Stomach (tissue), 8 donors: ENCODE measurements at regions not wholly inside any gene's neighbourhood (a gene's known extent, or its start where the extent isn't known, plus 50 kb on each side); places are given as distances from the start of the nearest gene placed in this dataset.

Experiments used
- DNase-seq, 2 donors: peaks; one replicate each; pipeline versions ENCODE4 v3.0.0 to v3.0.0-alpha.2; 2013 to 2019
- H3K27ac ChIP-seq, 5 donors: fragments of 200-600 bp in 4 of 5; sonication (generic) in 4 of 5; one replicate each; pipeline ENCODE4 v1.5.1; 2013 to 2019; ENCODE audit warnings: mild to moderate bottlenecking in 1 of 5, moderate library complexity in 1 of 5
- H3K27me3 ChIP-seq, 3 donors: fragments of 200-600 bp; sonication (generic); one replicate each; pipeline ENCODE4 v1.5.1; 2017 to 2019; ENCODE audit warnings: mixed run types in 1 of 3
- H3K36me3 ChIP-seq, 4 donors: fragments of 200-600 bp; sonication (generic); 1 replicate in 3 of 4; 2 replicates in 1 of 4; pipeline ENCODE4 v1.5.1; 2016 to 2019
- H3K4me1 ChIP-seq, 4 donors: fragments of 200-600 bp; sonication (generic); one replicate each; pipeline ENCODE4 v1.5.1; 2016 to 2019
- H3K4me3 ChIP-seq, 4 donors: fragments of 200-600 bp; sonication (generic) in 3 of 4; one replicate each; pipeline ENCODE4 v1.5.1; 2016 to 2019; ENCODE audit warnings: mild to moderate bottlenecking in 1 of 4
- H3K9me3 ChIP-seq, 4 donors: fragments of 200-600 bp; sonication (generic); one replicate each; pipeline ENCODE4 v1.5.1; 2016 to 2019
- CTCF ChIP-seq, 7 experiments: fragments of 450-650 bp in 4 of 7; fragments of 200-600 bp in 3 of 7; sonication (generic) in 3 of 7; IDR thresholded peaks; one replicate each; pipeline ENCODE4 v1.5.1; 2016 to 2019; ENCODE audit warnings: antibody characterized with exemption in 7 of 7, control low read depth in 2 of 7, mild to moderate bottlenecking in 1 of 7
- EP300 ChIP-seq: sonication (generic); formaldehyde crosslinking; IDR thresholded peaks from one replicate; pipeline ENCODE4 v1.6.1; 2017; ENCODE audit warnings: antibody characterized with exemption
- POLR2A ChIP-seq, 4 donors: fragments of 450-650 bp; IDR thresholded peaks; one replicate each; pipeline ENCODE4 v1.6.1; 2016; ENCODE audit warnings: antibody characterized with exemption in 4 of 4, control low read depth in 2 of 4, mild to moderate bottlenecking in 1 of 4, moderate library complexity in 1 of 4
- POLR2AphosphoS5 ChIP-seq, 3 donors: sonication (generic); formaldehyde crosslinking; IDR thresholded peaks; one replicate each; pipeline ENCODE4 v1.6.1; 2016; ENCODE audit warnings: antibody characterized with exemption in 3 of 3
- WGBS, 5 donors: extraction: QIAGEN DNeasy Blood & Tissue Kit in 3 of 5; methylation state at CpG; one replicate each; pipeline versions ENCODE4 v1.1.5 to v1.1.7; 2013 to 2018; 5-methylcytosine and 5-hydroxymethylcytosine counted together
- intact Hi-C: fragments of 100-400 bp; cut with DNase I; formaldehyde crosslinking; loops from one replicate; pipeline ENCODE4 v1.15.1; 2023; ENCODE audit warnings: low total_unique reads
- donor health status: healthy with polysubstance abuse.
- donor health status: Bipolar disorder and iron deficiency.
- donor health status: healthy.

- H3K36me3 ChIP-seq: no peaks in the 10 kb centered on the region
- H3K9me3 ChIP-seq: no peaks in the 10 kb centered on the region
- no peak for TF ChIP-seq POLR2A (IDR thresholded peaks at IDR 0.05)
- no peak for TF ChIP-seq POLR2AphosphoS5 (IDR thresholded peaks at IDR 0.05)
- TF ChIP-seq CTCF (IDR thresholded peaks at IDR 0.05): no peak
- no peak for TF ChIP-seq EP300
- DNase-seq: no peak
- 85 to 99% (median 95%) methylated on average over 4 of the region's 4 CpGs for WGBS, 5 donors
- H3K27ac ChIP-seq: peak overlapping the region in 1 of 5 donors; percentile 42
- H3K4me3 ChIP-seq: no peak overlapping the region
- peaks cover 0 to 9% (median 0%) of the 10 kb centered on the region in 4 donors for H3K4me1 ChIP-seq
- intact Hi-C loops: loop anchor here (5.0 kb wide), 1 partner anchor 466 kb away; no protein-coding TSS in a partner anchor
- H3K27me3 ChIP-seq: no peaks in the 10 kb centered on the region
Observed at GRCh38 chr10:5297996-5298395, 66.8 kb upstream of the UCN3 start.

GRCh38 chr10:5299950-5300349, 64.8 kb upstream of the UCN3 start:
- no peak overlapping the region for H3K27ac ChIP-seq
- 62 to 84% (median 74%) methylated on average over 3 of the region's 3 CpGs for WGBS, 5 donors
- no peak for DNase-seq
- H3K36me3 ChIP-seq: no peaks in the 10 kb centered on the region
- H3K4me3 ChIP-seq: no peak overlapping the region
- no peaks in the 10 kb centered on the region for H3K4me1 ChIP-seq
- TF ChIP-seq CTCF (IDR thresholded peaks at IDR 0.05) (no peak), EP300 (no peak), POLR2AphosphoS5 (IDR thresholded peaks at IDR 0.05) (no peak), POLR2A (IDR thresholded peaks at IDR 0.05) (no peak)
- intact Hi-C loops: loop anchor here (5.0 kb wide), 1 partner anchor 468 kb away; no protein-coding TSS in a partner anchor
- no peaks in the 10 kb centered on the region for H3K27me3 ChIP-seq
- H3K9me3 ChIP-seq: peaks cover 0 to 6% (median 3%) of the 10 kb centered on the region in 4 donors

GRCh38 chr10:5303504-5303903, 61.3 kb upstream of the UCN3 start:
- no peaks in the 10 kb centered on the region for H3K27me3 ChIP-seq
- 73 to 98% (median 93%) methylated on average over 1 to 2 of the region's 2 CpGs for WGBS, 5 donors

GRCh38 chr10:5305374-5305773, 59.4 kb upstream of the UCN3 start:
- H3K36me3 ChIP-seq: no peaks in the 10 kb centered on the region
- H3K27ac ChIP-seq: no peak overlapping the region
- DNase-seq: no peak
- WGBS, 5 donors: 76 to 92% (median 80%) methylated on average over 7 of the region's 7 CpGs
- no peaks in the 10 kb centered on the region for H3K27me3 ChIP-seq
- TF ChIP-seq EP300: no peak
- no peak for TF ChIP-seq CTCF (IDR thresholded peaks at IDR 0.05)
- TF ChIP-seq POLR2A (IDR thresholded peaks at IDR 0.05): no peak
- TF ChIP-seq POLR2AphosphoS5 (IDR thresholded peaks at IDR 0.05): no peak
- intact Hi-C loops: no loop called here
- H3K4me1 ChIP-seq: no peaks in the 10 kb centered on the region
- H3K4me3 ChIP-seq: no peak overlapping the region
- H3K9me3 ChIP-seq: peaks cover 0 to 6% (median 3%) of the 10 kb centered on the region in 4 donors

More at GRCh38 chr10:5303504-5303903, 61.3 kb upstream of the UCN3 start:
- DNase-seq: no peak
- intact Hi-C loops: no loop called here
- TF ChIP-seq CTCF (IDR thresholded peaks at IDR 0.05): no peak
- TF ChIP-seq POLR2AphosphoS5 (IDR thresholded peaks at IDR 0.05): no peak
- no peak for TF ChIP-seq POLR2A (IDR thresholded peaks at IDR 0.05)
- TF ChIP-seq EP300: no peak
- no peak overlapping the region for H3K4me3 ChIP-seq
- no peak overlapping the region for H3K27ac ChIP-seq
- H3K4me1 ChIP-seq: no peaks in the 10 kb centered on the region
- no peaks in the 10 kb centered on the region for H3K36me3 ChIP-seq
- peaks cover 0 to 6% (median 3%) of the 10 kb centered on the region in 4 donors for H3K9me3 ChIP-seq
